ENCODE measurements at regions not wholly inside any gene's neighbourhood (a gene's known extent, or its start where the extent isn't known, plus 50 kb on each side); places are given as distances from the start of the nearest gene placed in this dataset.

GRCh38 chr1:232127190-232127589 is 500.6 kb downstream of the DISC1 start:
- Mint-ChIP-seq H3K4me1 (peaks cover 69 to 70% of the 10 kb centered on the region in 2 experiments), H3K27me3 (ENCODE audit: low read depth) (no peaks in the 10 kb centered on the region), H3K27ac (peak overlapping the region in 2 of 3 experiments; percentile 16 to 44; a peak in 3 of 7 replicates), H3K9me3 (peaks cover 9 to 26% of the 10 kb centered on the region in 2 experiments), H3K36me3 (ENCODE audit: insufficient read depth in 1 of 3, low read depth in 3 of 3) (peaks cover 47 to 83% (median 77%) of the 10 kb centered on the region in 3 experiments), H3K4me3 (peak overlapping the region; percentile 36 to 66)
- Histone ChIP-seq H3K9me3 (ENCODE audit: control insufficient read depth, low read depth, low read length) (no peaks in the 10 kb centered on the region), H3K4me1 (ENCODE audit: insufficient read depth, low read length) (peaks cover 23% of the 10 kb centered on the region), H4K5ac (ENCODE audit: insufficient read length, low read depth, low read length) (no peak overlapping the region), H3K79me2 (ENCODE audit: insufficient read depth, low read length) (peaks cover 55% of the 10 kb centered on the region; the same call in 1 of the 2 replicates), H3K27me3 (ENCODE audit: insufficient read depth, low read length) (no peaks in the 10 kb centered on the region), H4K91ac (ENCODE audit: insufficient read length, low read depth, low read length) (no peak overlapping the region), H2BK12ac (ENCODE audit: insufficient read length, low read depth, low read length) (no peak overlapping the region), H2AK5ac (ENCODE audit: insufficient read length, low read length) (no peak overlapping the region), H3K27ac (ENCODE audit: insufficient read length, low read depth, low read length) (no peak overlapping the region), H2BK15ac (ENCODE audit: low read depth, low read length) (no peak overlapping the region), H3K4me2 (ENCODE audit: insufficient read depth, insufficient read length, low read length) (peak overlapping the region; percentile 86), H2BK5ac (ENCODE audit: insufficient read length, low read length) (no peak overlapping the region), H3K4ac (ENCODE audit: low read depth, low read length) (no peak overlapping the region), H3K18ac (ENCODE audit: insufficient read length, low read depth, low read length) (no peak overlapping the region), H4K20me1 (ENCODE audit: control insufficient read depth, insufficient read depth, insufficient read length) (no peaks in the 10 kb centered on the region), H3K79me1 (ENCODE audit: insufficient read depth, low read depth, low read length, poor library complexity, severe bottlenecking) (peaks cover 6% of the 10 kb centered on the region), H3K23ac (ENCODE audit: insufficient read length, low read depth, low read length) (no peak overlapping the region), H2BK120ac (ENCODE audit: low read depth, low read length, poor library complexity, severe bottlenecking) (no peak overlapping the region), H3K9ac (ENCODE audit: extremely low read depth, insufficient read length, low read length) (no peak overlapping the region), H2AFZ (ENCODE audit: low read length) (no peak overlapping the region), H3K14ac (ENCODE audit: insufficient read depth, low read length) (no peak overlapping the region), H3K56ac (ENCODE audit: insufficient read length, low read depth, low read length) (no peak overlapping the region), H4K8ac (replicated peaks; ENCODE audit: insufficient read length, low read depth, low read length) (no peak overlapping the region), H3T11ph (ENCODE audit: low read length) (no peak overlapping the region), H3K23me2 (ENCODE audit: insufficient read length, low read depth, low read length, poor library complexity, severe bottlenecking) (no peaks in the 10 kb centered on the region), H2BK20ac (ENCODE audit: low read depth, low read length, poor library complexity, severe bottlenecking) (no peak overlapping the region)
- TF ChIP-seq CTCF (conservative IDR thresholded peaks at IDR 0.05), result no peak
- no peak for DNase-seq
- WGBS (ENCODE audit: extremely low coverage, insufficient read length, low lambda C conversion rate), result no CpG with 5 or more reads among the region's 2 CpGs
